Anterior cingulate cortex (tissue), 58 donors: ENCODE measurements at regions not wholly inside any gene's neighbourhood (a gene's known extent, or its start where the extent isn't known, plus 50 kb on each side); places are given as distances from the start of the nearest gene placed in this dataset.

Experiments
- DNase-seq, 58 donors: peaks; one replicate each; lab custom pipeline; 2025; lab: John Stamatoyannopoulos, UW

DNA sequence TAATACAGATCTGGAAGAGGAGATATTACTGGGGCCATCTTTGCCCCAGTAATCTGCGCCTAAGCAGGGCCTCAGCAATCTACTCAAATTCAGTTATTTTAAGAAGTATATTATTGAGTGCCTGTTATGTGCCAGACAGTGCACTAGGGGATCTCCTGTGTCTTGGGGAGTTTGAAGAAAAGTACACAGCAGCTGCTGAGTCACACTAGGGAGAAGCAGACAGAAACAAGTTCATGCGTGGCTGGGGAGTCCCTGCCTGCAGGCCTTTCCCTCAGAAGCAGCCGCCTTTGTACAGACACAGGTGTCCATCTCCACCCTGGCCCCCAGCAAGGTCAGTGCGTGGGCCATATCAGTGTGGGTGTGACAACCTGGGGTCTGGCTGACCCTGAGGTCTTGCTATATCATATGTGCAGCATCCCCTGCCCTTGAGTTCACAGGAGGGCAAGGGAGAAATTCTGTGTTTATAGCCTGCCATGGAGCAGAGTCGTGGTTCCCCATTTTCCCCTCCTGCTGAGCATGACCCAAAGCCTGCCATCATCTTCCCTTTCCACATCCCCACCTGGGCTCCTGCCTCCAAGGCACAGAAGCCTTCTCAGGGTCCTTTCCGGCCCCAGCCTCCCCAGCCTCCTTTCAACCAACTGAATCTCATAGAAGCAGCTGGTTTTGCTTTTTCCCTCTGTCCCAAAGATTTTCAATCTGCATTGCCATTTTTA lies 229.9 kb upstream of the SDK2 start:
- no peak for DNase-seq

DNA sequence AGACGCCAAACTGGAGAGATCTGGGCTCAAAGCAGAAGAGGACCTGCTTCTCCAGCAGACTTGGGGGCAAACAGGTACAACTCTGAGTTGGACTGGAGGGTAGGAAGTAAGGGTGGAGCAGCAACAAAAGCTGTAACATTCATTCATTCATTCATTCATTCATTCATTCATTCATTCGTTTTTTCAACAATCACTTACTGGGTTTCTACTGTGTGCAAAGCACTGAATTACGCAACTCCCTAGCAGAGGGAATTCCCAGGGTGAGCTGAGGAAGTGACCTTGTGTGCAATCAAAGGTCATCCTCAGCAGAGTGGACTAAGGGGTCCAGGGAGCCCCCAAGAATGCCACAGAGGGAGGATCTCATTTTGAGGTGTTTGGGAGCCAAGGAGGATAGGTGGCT lies 231.1 kb upstream of the SDK2 start:
- DNase-seq = no peak

DNA sequence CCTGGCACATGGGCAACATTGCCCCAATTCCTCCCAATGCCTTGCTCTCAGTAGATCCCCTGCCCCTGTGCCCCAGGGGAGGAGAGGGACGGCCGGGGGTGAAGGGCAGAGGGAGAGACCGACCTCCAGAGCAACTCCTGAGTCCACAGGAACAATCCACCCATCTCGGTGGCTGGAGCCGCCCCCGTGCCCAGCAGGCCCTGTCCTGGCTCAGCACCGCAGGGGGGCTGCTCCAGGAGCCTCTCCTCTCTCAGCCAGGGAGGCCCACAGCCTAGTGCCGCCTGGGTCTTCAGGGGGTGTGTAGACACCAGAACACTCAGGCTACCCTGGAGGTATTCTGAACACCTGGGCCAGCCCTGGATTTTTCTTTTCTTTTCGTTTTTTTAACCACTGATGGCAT lies 233.7 kb upstream of the SDK2 start:
- DNase-seq = no peak

- no peak for DNase-seq
Measured at GRCh38 chr17:73878923-73879322, 234.7 kb upstream of the SDK2 start.

- DNase-seq = no peak
Measured at GRCh38 chr17:73879987-73880386, 235.7 kb upstream of the SDK2 start.

- DNase-seq = no peak
Measured at GRCh38 chr17:73882590-73882989, 238.3 kb upstream of the SDK2 start.

DNA sequence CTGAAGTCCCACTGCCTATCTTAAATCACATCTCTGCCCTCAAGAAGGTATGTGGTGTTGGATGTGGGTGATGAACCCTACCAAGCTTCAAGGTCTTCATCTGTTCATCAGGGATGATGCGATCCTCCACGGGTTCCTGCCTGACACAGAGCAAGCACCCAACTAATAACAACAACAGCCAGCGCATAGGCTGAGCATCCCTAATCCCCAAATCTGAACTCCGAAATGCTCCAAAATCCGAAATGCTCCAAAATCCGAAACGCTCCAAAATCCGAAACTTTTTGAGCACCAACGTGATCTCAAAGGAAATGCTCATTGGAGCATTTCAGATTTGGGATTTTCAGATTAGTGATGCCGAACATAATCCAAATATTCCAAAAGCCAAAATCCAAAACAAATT lies 238.9 kb upstream of the SDK2 start:
- no peak for DNase-seq

- no peak for DNase-seq
Measured at GRCh38 chr17:73887739-73888138, 243.5 kb upstream of the SDK2 start.

DNA sequence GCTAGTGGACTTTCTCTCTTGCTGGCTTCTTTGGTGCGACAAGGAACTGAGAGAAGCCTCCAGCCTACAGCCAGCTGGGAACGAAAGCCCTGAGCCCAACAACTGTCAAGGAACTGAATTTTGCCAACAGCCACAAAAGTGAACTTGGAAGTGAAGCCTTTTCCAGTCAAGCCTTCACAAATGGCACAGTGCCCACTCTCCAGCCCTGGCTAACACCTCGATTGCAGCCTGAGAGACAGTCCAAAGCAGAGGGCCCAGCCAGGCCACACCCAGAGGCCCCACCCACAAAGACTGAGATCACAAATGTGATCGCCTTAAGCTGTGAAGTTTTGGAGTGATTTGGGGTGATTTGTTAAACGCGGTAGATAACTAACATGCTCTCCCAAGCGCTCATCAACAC lies 244.6 kb upstream of the SDK2 start:
- DNase-seq = no peak

DNA sequence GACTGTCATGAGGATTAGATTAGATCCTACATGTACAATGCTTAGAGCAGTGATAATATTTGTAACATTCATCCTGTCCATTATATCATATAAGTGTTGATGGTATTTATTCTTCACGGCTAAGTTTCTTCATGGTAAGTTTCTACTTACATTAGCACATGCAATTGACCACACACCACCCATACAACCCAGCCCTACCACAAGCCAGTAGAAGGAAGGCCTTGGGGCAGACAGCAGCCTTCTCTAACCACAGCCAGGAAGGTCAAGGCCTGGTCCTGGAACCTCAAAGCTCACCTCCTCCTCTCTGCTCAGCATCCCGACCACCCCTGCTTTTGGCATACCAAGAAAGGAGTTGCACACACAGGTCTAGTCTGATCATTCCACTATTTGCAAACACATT lies 245.2 kb upstream of the SDK2 start:
- no peak for DNase-seq

DNA sequence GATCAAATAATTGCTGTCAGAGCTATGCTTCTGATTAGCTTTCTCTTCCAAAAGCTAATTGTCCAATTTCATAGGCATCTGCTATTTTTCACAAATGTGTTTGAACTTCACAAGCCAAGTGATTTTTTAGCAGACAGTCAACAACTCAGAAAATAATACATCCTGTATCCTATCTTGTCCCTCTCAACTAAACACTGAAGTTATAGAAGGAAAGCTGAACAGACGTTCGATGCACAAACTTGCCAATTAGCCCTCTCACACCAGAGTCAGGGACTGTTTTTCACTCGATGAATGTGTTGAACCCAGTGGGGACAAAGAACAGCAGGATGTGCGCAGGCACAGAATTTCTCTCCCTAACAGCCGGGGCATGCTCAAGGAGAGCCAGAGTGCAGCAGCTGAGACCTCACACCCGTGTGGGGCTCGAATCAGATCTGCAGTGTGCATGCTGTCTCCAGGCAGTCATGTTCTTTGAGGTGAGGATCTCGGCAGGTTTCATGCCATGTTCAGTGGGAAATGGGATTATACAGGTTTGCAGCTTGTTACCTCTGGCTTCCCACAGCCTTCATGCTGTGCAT lies 246.7 kb upstream of the SDK2 start:
- no peak for DNase-seq

- DNase-seq = no peak
Measured at GRCh38 chr17:73895157-73895556, 250.9 kb upstream of the SDK2 start.

GRCh38 chr17:73896966-73897365 lies 252.7 kb upstream of the SDK2 start:
- no peak for DNase-seq

GRCh38 chr17:73899839-73900238 lies 255.6 kb upstream of the SDK2 start:
- DNase-seq = no peak

DNA sequence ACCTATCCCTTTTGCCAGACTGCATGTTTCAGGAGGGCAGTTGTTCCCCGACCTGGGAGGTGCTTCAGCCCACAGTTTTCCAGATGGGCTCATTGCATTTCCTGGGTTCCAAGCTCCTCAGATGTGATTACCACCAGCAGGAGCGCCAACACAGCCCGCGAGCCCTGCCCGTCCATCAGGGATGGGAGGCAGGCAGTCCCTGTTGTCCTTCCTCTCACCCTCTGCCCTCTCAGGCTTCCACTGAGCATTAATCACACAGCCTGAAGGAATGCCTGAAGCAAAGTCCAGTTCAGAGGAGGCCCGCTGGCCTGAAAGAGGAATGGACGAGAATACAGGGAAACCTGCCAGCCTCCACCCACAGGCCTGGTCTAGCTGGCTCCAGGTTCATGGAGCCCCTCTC lies 256.3 kb upstream of the SDK2 start:
- DNase-seq = no peak

DNA sequence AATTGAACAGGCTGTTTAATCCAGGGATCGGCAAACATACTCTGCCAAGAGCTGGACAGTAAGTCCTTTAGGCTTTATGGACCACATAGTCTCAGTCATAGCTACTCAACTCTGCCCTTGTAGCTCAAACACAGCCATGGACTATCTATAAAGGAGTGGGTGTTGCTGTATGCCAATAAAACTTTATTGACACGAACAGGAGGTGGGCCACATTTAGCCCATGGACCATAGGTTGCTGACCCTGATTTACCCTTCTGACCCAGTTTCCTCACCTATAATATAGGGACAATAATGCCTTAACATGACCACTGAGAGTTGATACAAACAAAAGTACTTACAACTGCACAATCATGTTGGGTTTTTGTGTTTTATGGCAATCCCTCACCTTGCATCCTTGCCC lies 257.0 kb upstream of the SDK2 start:
- no peak for DNase-seq

DNA sequence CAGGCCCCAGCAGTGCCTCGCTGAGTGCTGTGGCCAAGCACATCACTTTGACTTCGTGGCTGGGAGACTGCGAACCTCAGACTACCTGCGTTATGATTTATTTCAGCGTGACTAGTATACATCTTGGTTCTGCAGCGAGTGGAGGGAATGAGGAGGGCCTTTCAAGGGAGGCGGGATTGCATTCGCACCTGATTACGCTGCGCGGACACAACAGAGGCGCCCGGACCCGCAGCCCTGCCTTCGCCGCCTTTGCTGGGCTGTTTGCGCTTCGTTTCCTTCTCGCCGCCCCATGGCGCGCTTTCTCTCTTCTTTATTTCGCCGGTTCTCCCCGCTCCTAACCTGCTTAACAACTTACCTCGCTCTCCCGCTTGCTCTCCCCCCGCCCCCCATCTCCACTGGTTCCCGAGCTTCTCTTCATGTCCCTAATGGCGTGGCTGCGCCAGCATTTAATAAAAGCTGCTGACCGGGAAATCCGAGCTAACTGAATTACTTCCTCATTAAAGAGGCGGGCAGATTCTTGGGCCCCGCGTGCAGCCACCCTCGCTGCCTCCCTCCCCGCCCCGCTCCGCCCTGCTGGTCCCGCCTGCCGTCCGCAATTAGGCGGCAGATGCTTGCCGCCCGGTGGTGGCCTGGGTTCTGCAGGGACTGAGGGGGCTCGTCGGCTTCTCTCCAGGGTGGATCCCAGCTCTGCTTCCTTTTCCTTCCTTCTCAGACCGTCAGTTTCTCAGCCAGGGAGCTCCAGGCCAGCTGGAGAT lies 257.6 kb upstream of the SDK2 start:
- DNase-seq = peak in 13 of 58 donors; percentile 4 to 36 (median 10)

DNA sequence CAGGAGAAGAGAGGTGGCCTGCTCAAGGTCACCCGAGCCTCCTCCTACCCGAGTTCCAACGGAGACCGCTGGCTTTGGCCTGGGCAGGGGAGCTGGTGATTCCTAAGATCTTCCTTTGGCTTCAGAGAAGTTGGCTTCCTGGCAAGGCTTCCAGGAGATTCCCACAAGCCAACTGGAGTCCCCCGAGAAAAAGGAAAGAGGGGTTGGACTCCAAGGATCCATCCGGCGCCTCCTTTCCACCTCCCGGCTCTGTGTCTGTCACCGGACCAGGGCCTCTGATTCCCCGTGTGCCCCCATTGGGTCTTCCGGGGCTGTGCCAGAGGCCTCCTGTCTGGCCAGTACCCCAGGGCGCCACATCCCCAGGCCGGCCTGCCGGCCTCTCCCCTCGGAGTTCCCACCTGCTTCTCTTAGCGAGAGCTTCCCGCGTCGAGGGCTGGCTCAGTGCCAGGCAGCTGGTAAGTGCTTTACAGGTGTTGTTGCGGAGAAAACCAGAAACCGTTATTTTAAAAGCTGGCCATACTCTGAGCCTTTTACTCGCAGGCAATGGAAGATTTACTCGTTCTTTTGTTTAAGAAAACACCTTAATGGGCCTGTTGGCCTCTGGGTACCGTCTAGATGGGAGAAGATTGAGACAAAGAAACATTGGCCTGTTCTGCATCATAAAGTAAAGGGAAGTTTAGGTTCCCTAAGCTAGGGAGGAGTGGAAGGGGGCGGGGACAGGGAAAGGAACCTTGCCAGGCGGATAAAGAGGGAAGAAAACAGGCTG lies 258.4 kb upstream of the SDK2 start:
- peak in 2 of 58 donors; percentile 6 to 10 for DNase-seq

- no peak for DNase-seq
Measured at GRCh38 chr17:73906896-73907870, 262.9 kb upstream of the SDK2 start.

GRCh38 chr17:73909186-73909585 lies 264.9 kb upstream of the SDK2 start:
- DNase-seq = no peak
